H9 (cell line): ENCODE measurements at regions not wholly inside any gene's neighbourhood (a gene's known extent, or its start where the extent isn't known, plus 50 kb on each side); places are given as distances from the start of the nearest gene placed in this dataset.

Experiments
- DNase-seq: peaks from one replicate; pipeline ENCODE4 v3.0.0-alpha.2; 2017
- H2AFZ ChIP-seq: one replicate; pipeline ENCODE4 v1.6.1; 2013; ENCODE audit warnings: mild to moderate bottlenecking, low read length, control low read depth, moderate library complexity
- H2AK5ac ChIP-seq: 2 replicates; pipeline ENCODE4 v1.6.1; 2013; ENCODE audit warnings: low read length, control low read depth, mixed read lengths; ENCODE audit not compliant: insufficient read length
- H2BK120ac ChIP-seq: one replicate; pipeline ENCODE4 v1.6.1; 2013; ENCODE audit warnings: low read depth, mild to moderate bottlenecking, low read length, control low read depth, inconsistent platforms; ENCODE audit not compliant: poor library complexity, severe bottlenecking
- H2BK12ac ChIP-seq: 2 replicates; pipeline ENCODE4 v1.6.1; 2013; ENCODE audit warnings: low read length, control low read depth, mixed read lengths, low read depth; ENCODE audit not compliant: insufficient read length
- H2BK15ac ChIP-seq: 2 replicates; pipeline ENCODE4 v1.6.1; 2013; ENCODE audit warnings: low read depth, low read length, control low read depth
- H2BK20ac ChIP-seq: one replicate; pipeline ENCODE4 v1.6.1; 2013; ENCODE audit warnings: low read depth, mild to moderate bottlenecking, low read length, control low read depth, inconsistent platforms; ENCODE audit not compliant: poor library complexity, severe bottlenecking
- H2BK5ac ChIP-seq: 2 replicates; pipeline ENCODE4 v1.6.1; 2013; ENCODE audit warnings: low read length, control low read depth, mixed read lengths; ENCODE audit not compliant: insufficient read length
- H3K14ac ChIP-seq: 2 replicates; pipeline ENCODE4 v1.6.1; 2013; ENCODE audit warnings: low read length, control low read depth; ENCODE audit not compliant: insufficient read depth
- H3K18ac ChIP-seq: 2 replicates; pipeline ENCODE4 v1.6.1; 2013; ENCODE audit warnings: low read depth, mild to moderate bottlenecking, mixed read lengths, low read length, control low read depth; ENCODE audit not compliant: insufficient read length
- H3K23ac ChIP-seq: 2 replicates; pipeline ENCODE4 v1.6.1; 2013; ENCODE audit warnings: low read length, control low read depth, mixed read lengths, low read depth; ENCODE audit not compliant: insufficient read length
- H3K23me2 ChIP-seq: 2 replicates; pipeline ENCODE4 v1.6.1; 2013; ENCODE audit warnings: low read depth, mild to moderate bottlenecking, mixed read lengths, low read length, control low read depth; ENCODE audit not compliant: insufficient read length, poor library complexity, severe bottlenecking
- H3K27ac ChIP-seq: 2 replicates; pipeline ENCODE4 v1.5.1; 2013; ENCODE audit warnings: low read length, control low read depth, mixed read lengths, low read depth; ENCODE audit not compliant: insufficient read length
- H3K27me3 ChIP-seq: 2 replicates; pipeline ENCODE4 v1.6.1; 2013; ENCODE audit warnings: low read length, control low read depth, inconsistent platforms; ENCODE audit not compliant: insufficient read depth
- H3K4ac ChIP-seq: 2 replicates; pipeline ENCODE4 v1.6.1; 2013; ENCODE audit warnings: low read depth, mild to moderate bottlenecking, control low read depth, inconsistent platforms, low read length, moderate library complexity
- H3K4me1 ChIP-seq: 2 replicates; pipeline ENCODE4 v1.6.1; 2013; ENCODE audit warnings: low read length, control low read depth, inconsistent platforms; ENCODE audit not compliant: insufficient read depth
- H3K4me2 ChIP-seq: 2 replicates; pipeline ENCODE4 v1.6.1; 2013; ENCODE audit warnings: low read length, control low read depth, mixed read lengths; ENCODE audit not compliant: insufficient read length, insufficient read depth
- H3K56ac ChIP-seq: 2 replicates; pipeline ENCODE4 v1.6.1; 2013; ENCODE audit warnings: low read depth, mild to moderate bottlenecking, mixed read lengths, low read length, control low read depth; ENCODE audit not compliant: insufficient read length
- H3K79me1 ChIP-seq: 2 replicates; pipeline ENCODE4 v1.6.1; 2013; ENCODE audit warnings: low read depth, mild to moderate bottlenecking, moderate library complexity, low read length, control low read depth, inconsistent platforms; ENCODE audit not compliant: insufficient read depth, poor library complexity, severe bottlenecking
- H3K79me2 ChIP-seq: 2 replicates; pipeline ENCODE4 v1.6.1; 2013; ENCODE audit warnings: low read length, control low read depth, inconsistent platforms; ENCODE audit not compliant: insufficient read depth
- H3K9ac ChIP-seq: 2 replicates; pipeline ENCODE4 v1.6.1; 2013; ENCODE audit warnings: low read length, control low read depth, mixed read lengths; ENCODE audit not compliant: insufficient read length; ENCODE audit errors: extremely low read depth
- H3K9me3 ChIP-seq: one replicate; pipeline ENCODE4 v1.6.1; 2013; ENCODE audit warnings: low read depth, low read length, inconsistent platforms; ENCODE audit not compliant: control insufficient read depth
- H3T11ph ChIP-seq: one replicate; pipeline ENCODE4 v1.6.1; 2013; ENCODE audit warnings: mild to moderate bottlenecking, low read length, control low read depth, inconsistent platforms
- H4K20me1 ChIP-seq: one replicate; pipeline ENCODE4 v1.6.1; 2013; ENCODE audit not compliant: control insufficient read depth, insufficient read length, insufficient read depth
- H4K5ac ChIP-seq: 2 replicates; pipeline ENCODE4 v1.6.1; 2013; ENCODE audit warnings: low read depth, mild to moderate bottlenecking, mixed read lengths, low read length, control low read depth; ENCODE audit not compliant: insufficient read length
- H4K8ac ChIP-seq: replicated peaks from 2 replicates; pipeline ENCODE4 v1.6.1; 2013; ENCODE audit warnings: low read length, control low read depth, mixed read lengths, low read depth; ENCODE audit not compliant: insufficient read length
- H4K91ac ChIP-seq: 2 replicates; pipeline ENCODE4 v1.6.1; 2013; ENCODE audit warnings: low read depth, mild to moderate bottlenecking, moderate library complexity, mixed read lengths, low read length, control low read depth; ENCODE audit not compliant: insufficient read length
- H3K27ac Mint-ChIP-seq, 3 experiments: 2 replicates in 2 of 3; 3 replicates in 1 of 3; pipeline ENCODE4 v1.8.0; 2020 to 2021; ENCODE audit warnings: mixed read lengths in 3 of 3, mild to moderate bottlenecking in 1 of 3, moderate library complexity in 1 of 3
- H3K27me3 Mint-ChIP-seq: 2 replicates; pipeline ENCODE4 v1.8.0; 2021; ENCODE audit warnings: low read depth, mild to moderate bottlenecking, moderate library complexity, mixed read lengths
- H3K36me3 Mint-ChIP-seq, 3 experiments: 2 replicates in 2 of 3; 3 replicates in 1 of 3; pipeline ENCODE4 v1.8.0; 2020 to 2021; ENCODE audit warnings: low read depth in 3 of 3, mixed read lengths in 3 of 3; ENCODE audit not compliant: insufficient read depth in 1 of 3
- H3K4me1 Mint-ChIP-seq, 2 experiments: 2 replicates each; pipeline ENCODE4 v1.8.0; 2020; ENCODE audit warnings: mixed read lengths in 2 of 2
- H3K4me3 Mint-ChIP-seq, 2 experiments: 2 replicates in 1 of 2; 3 replicates in 1 of 2; pipeline ENCODE4 v1.8.0; 2020 to 2021; ENCODE audit warnings: mild to moderate bottlenecking in 2 of 2, mixed read lengths in 2 of 2, moderate library complexity in 1 of 2
- H3K9me3 Mint-ChIP-seq, 2 experiments: 2 replicates in 1 of 2; 3 replicates in 1 of 2; pipeline ENCODE4 v1.8.0; 2020; ENCODE audit warnings: mild to moderate bottlenecking in 2 of 2, mixed read lengths in 2 of 2, moderate library complexity in 1 of 2
- WGBS: extraction: QIAGEN DNeasy Blood & Tissue Kit; methylation state at CpG from one replicate; pipeline ENCODE4 v1.1.7; 2013; ENCODE audit warnings: missing lambda C conversion rate, low lambda C conversion rate, mixed read lengths; ENCODE audit not compliant: insufficient read length; ENCODE audit errors: extremely low coverage; 5-methylcytosine and 5-hydroxymethylcytosine counted together
- TF ChIP-seq, protein P1 (sequence below): fragments of 200-600 bp; sonication (generic); conservative IDR thresholded peaks from 3 replicates; pipeline ENCODE4 v1.8.0; 2021; ENCODE audit warnings: antibody characterized with exemption, mild to moderate bottlenecking

DNA sequence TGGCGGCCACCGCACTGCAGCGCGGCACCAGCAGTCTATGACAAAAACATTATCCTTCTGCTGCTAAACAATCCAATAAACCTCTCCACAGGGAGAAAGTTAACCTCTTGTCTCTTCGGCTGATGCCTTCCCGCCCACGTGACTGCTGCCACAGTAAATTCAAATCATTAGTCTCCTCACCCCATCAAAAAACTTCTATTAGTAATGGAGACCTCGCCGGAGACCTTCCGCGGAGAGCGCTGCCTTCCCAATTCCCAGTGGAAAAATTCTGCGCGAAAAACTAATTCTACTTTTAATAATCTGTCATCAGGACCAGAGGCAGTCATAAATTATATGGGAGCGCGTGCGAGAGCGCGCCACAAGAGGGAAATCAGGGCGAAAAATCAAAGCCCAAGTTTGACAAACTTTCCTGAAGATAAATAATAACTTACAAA is 90.0 kb upstream of the PAX2 start:
- Histone ChIP-seq H3K4ac (no peak overlapping the region), H2BK12ac (no peak overlapping the region), H3K9me3 (no peaks in the 10 kb centered on the region), H3K4me1 (no peaks in the 10 kb centered on the region; the same call in 1 of the 2 replicates), H3K4me2 (peak overlapping the region; percentile 90), H2AFZ (no peak overlapping the region), H2AK5ac (no peak overlapping the region), H3K56ac (no peak overlapping the region), H3K23ac (no peak overlapping the region), H2BK5ac (no peak overlapping the region), H3K27me3 (peaks cover 55% of the 10 kb centered on the region), H2BK20ac (no peak overlapping the region), H2BK15ac (no peak overlapping the region), H2BK120ac (no peak overlapping the region), H3K79me1 (no peaks in the 10 kb centered on the region), H4K8ac (no peak overlapping the region), H3K27ac (no peak overlapping the region), H4K20me1 (no peaks in the 10 kb centered on the region), H3K18ac (no peak overlapping the region), H3K14ac (no peak overlapping the region), H4K5ac (no peak overlapping the region), H3K23me2 (peaks cover 27% of the 10 kb centered on the region), H3T11ph (no peak overlapping the region), H3K9ac (no peak overlapping the region), H4K91ac (no peak overlapping the region), H3K79me2 (no peaks in the 10 kb centered on the region)
- no peak overlapping the region for H3K27ac Mint-ChIP-seq
- peaks cover 2 to 15% of the 10 kb centered on the region in 2 experiments; a peak in 4 of 5 replicates for H3K9me3 Mint-ChIP-seq
- peaks cover 0 to 8% (median 2%) of the 10 kb centered on the region in 3 experiments; a peak in 1 of 7 replicates for H3K36me3 Mint-ChIP-seq
- H3K4me1 Mint-ChIP-seq = peaks cover 22 to 47% of the 10 kb centered on the region in 2 experiments
- WGBS = no CpG with 5 or more reads among the region's 20 CpGs
- peak overlapping the region; percentile 68 to 89 for H3K4me3 Mint-ChIP-seq
- TF ChIP-seq, protein P1, sequence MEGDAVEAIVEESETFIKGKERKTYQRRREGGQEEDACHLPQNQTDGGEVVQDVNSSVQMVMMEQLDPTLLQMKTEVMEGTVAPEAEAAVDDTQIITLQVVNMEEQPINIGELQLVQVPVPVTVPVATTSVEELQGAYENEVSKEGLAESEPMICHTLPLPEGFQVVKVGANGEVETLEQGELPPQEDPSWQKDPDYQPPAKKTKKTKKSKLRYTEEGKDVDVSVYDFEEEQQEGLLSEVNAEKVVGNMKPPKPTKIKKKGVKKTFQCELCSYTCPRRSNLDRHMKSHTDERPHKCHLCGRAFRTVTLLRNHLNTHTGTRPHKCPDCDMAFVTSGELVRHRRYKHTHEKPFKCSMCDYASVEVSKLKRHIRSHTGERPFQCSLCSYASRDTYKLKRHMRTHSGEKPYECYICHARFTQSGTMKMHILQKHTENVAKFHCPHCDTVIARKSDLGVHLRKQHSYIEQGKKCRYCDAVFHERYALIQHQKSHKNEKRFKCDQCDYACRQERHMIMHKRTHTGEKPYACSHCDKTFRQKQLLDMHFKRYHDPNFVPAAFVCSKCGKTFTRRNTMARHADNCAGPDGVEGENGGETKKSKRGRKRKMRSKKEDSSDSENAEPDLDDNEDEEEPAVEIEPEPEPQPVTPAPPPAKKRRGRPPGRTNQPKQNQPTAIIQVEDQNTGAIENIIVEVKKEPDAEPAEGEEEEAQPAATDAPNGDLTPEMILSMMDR = no peak
- no peak for DNase-seq
- H3K27me3 Mint-ChIP-seq = peaks cover 87% of the 10 kb centered on the region
